ENCODE measurements at regions not wholly inside any gene's neighbourhood (a gene's known extent, or its start where the extent isn't known, plus 50 kb on each side); places are given as distances from the start of the nearest gene placed in this dataset.

DNA sequence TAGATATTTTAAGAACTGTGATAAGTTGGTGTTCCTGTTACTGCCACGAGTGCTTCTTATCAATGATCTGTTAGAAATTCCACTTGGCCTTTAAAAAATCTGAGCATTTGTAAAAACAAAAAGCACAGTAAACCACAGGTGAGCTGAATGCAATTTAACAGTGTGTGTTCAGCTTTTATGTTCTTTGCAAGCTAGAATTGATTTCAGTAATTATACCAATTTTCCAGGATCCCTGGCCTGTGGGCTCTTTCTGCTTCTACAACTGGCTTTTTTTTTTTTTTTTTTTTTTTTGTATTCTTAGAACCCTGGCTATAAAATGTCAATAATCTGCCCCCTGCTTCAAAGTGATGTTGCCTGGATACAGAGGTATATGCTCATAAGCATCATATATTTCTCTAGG lies 548.5 kb upstream of the SLC8A1 start:
- Histone ChIP-seq H3K27me3 (ENCODE audit: low read depth) (no peaks in the 10 kb centered on the region), H3K4me3 (no peak overlapping the region), H3K4me1 (no peaks in the 10 kb centered on the region), H3K27ac (replicated peaks) (no peak overlapping the region), H3K36me3 (no peaks in the 10 kb centered on the region), H3K9me3 (replicated peaks) (peaks cover 7% of the 10 kb centered on the region)
- no peak for DNase-seq
- intact Hi-C loops (cut with micrococcal nuclease), result no loop called here
- TF ChIP-seq, protein P1, sequence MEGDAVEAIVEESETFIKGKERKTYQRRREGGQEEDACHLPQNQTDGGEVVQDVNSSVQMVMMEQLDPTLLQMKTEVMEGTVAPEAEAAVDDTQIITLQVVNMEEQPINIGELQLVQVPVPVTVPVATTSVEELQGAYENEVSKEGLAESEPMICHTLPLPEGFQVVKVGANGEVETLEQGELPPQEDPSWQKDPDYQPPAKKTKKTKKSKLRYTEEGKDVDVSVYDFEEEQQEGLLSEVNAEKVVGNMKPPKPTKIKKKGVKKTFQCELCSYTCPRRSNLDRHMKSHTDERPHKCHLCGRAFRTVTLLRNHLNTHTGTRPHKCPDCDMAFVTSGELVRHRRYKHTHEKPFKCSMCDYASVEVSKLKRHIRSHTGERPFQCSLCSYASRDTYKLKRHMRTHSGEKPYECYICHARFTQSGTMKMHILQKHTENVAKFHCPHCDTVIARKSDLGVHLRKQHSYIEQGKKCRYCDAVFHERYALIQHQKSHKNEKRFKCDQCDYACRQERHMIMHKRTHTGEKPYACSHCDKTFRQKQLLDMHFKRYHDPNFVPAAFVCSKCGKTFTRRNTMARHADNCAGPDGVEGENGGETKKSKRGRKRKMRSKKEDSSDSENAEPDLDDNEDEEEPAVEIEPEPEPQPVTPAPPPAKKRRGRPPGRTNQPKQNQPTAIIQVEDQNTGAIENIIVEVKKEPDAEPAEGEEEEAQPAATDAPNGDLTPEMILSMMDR (IDR thresholded peaks at IDR 0.05; ENCODE audit: borderline replicate concordance), result no peak

DNA sequence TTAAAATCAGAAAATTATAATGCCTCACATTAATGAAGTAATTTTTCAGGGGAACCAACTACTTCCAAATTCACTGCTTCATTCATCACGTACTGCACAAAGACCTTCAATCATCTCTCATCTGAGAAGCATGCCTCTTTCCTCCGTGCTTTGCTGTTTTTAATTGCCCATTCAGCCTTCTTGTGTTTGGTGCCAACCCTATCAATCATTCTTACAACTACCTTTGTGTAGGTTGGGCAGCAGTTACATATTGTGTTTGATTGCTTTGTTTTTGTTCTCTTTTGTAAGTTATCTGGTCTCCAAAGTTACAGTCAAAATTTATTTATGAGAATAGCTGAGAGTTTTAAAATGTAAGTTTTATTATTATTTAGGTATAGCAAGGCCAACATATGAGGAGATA lies 549.0 kb upstream of the SLC8A1 start:
- TF ChIP-seq, protein P1 (IDR thresholded peaks at IDR 0.05; ENCODE audit: borderline replicate concordance), result no peak
- Histone ChIP-seq H3K9me3 (replicated peaks) (peaks cover 7% of the 10 kb centered on the region), H3K4me1 (no peaks in the 10 kb centered on the region), H3K36me3 (no peaks in the 10 kb centered on the region), H3K4me3 (no peak overlapping the region), H3K27ac (replicated peaks) (no peak overlapping the region), H3K27me3 (ENCODE audit: low read depth) (no peaks in the 10 kb centered on the region)
- intact Hi-C loops (cut with micrococcal nuclease), result no loop called here
- no peak for DNase-seq

DNA sequence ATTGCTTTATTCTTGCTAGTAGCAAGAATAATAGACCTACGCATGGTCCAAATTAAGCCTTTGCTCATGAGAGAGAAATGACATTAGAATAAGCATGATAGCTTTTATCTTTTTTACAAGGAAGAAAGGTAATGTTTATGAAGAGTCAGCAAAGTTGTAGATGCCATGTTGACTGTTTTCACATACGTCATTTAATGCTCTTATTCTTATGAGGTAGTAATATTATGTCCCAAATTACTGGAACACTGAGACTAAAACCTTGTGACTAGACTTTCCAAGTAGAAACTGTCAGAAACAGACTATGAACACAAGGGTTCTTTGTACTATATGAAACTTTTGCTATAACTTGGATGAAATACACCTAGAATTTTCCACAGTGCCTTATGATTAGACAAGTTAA lies 552.8 kb upstream of the SLC8A1 start:
- H3K36me3 ChIP-seq, result no peaks in the 10 kb centered on the region
- DNase-seq, result no peak
- no peaks in the 10 kb centered on the region for H3K27me3 ChIP-seq (ENCODE audit: low read depth)
- H3K4me3 ChIP-seq, result no peak overlapping the region
- TF ChIP-seq, protein P1 (IDR thresholded peaks at IDR 0.05; ENCODE audit: borderline replicate concordance), result no peak
- peaks cover 7% of the 10 kb centered on the region for H3K9me3 ChIP-seq (replicated peaks)
- intact Hi-C loops (cut with micrococcal nuclease), result no loop called here
- no peak overlapping the region for H3K27ac ChIP-seq (replicated peaks)
- no peaks in the 10 kb centered on the region for H3K4me1 ChIP-seq

DNA sequence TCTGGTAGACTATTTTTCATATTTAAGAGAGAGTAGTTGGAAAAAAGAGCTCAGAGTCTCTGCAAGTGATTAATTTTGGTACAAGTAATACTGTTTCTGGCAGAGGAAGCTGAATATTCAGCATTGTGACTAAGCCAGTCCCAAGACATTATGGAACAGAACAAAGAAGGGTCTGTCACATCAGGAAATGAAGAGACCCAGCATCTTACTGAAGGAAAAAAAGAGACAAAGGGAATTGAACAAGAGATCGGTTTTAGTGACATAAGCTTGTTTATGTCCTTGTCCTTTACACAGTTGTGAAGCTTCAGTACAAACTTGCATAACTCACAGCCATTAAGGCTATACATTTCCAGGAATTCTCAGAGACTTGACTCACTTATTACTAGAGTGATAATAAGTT lies 568.5 kb upstream of the SLC8A1 start:
- H3K27ac ChIP-seq (replicated peaks), result no peak overlapping the region
- DNase-seq, result no peak
- H3K27me3 ChIP-seq (ENCODE audit: low read depth), result no peaks in the 10 kb centered on the region
- intact Hi-C loops (cut with micrococcal nuclease), result no loop called here
- H3K36me3 ChIP-seq, result no peaks in the 10 kb centered on the region
- TF ChIP-seq, protein P1 (IDR thresholded peaks at IDR 0.05; ENCODE audit: borderline replicate concordance), result no peak
- H3K9me3 ChIP-seq (replicated peaks), result no peaks in the 10 kb centered on the region
- no peak overlapping the region for H3K4me3 ChIP-seq
- H3K4me1 ChIP-seq, result no peaks in the 10 kb centered on the region

DNA sequence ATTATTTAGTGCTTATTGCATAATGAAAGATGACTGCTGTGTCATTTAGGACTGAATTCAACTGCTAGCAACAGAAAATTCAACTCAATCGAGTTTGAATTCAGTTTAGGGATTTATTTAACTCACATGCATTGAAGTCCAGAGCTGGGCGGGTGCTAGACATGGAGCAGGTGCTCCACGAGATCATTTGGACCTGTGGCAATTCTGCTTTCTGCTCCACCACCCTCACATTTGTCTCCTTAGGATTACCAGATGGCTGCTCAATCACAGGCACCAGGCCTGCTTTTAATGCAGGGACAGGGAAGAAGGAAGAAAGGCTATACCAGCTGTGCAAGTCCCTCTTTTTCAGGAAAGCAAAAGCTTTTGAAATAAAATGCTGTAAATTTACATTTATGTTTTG lies 572.9 kb upstream of the SLC8A1 start:
- Histone ChIP-seq H3K36me3 (no peaks in the 10 kb centered on the region), H3K4me1 (no peaks in the 10 kb centered on the region), H3K27me3 (ENCODE audit: low read depth) (no peaks in the 10 kb centered on the region), H3K27ac (replicated peaks) (no peak overlapping the region), H3K9me3 (replicated peaks) (no peaks in the 10 kb centered on the region), H3K4me3 (no peak overlapping the region)
- intact Hi-C loops (cut with micrococcal nuclease), result no loop called here
- TF ChIP-seq, protein P1 (IDR thresholded peaks at IDR 0.05; ENCODE audit: borderline replicate concordance), result no peak
- DNase-seq, result no peak

DNA sequence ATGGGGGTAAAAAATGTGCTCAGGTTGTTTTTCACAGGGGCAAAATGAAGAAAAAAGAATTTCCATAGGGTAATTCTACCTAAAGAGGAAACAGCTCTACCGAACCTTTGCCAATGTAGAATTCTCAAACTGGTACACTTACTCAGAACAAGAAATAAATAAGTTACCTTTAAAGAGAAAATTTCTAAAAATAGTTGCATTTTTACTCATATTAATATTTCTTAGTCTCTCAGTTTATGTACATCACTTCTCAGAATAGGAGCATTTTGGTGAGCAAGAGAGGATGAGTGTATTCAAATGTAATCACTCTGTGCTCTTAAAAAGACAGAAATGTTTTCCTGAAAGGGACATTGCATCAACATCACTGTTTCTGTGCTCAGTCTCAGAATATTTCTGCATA lies 574.7 kb upstream of the SLC8A1 start:
- Histone ChIP-seq H3K36me3 (no peaks in the 10 kb centered on the region), H3K27me3 (ENCODE audit: low read depth) (no peaks in the 10 kb centered on the region), H3K4me3 (no peak overlapping the region), H3K4me1 (no peaks in the 10 kb centered on the region), H3K9me3 (replicated peaks) (no peaks in the 10 kb centered on the region), H3K27ac (replicated peaks) (no peak overlapping the region)
- TF ChIP-seq, protein P1 (IDR thresholded peaks at IDR 0.05; ENCODE audit: borderline replicate concordance), result no peak
- no peak for DNase-seq
- intact Hi-C loops (cut with micrococcal nuclease), result no loop called here

Data from left ventricle myocardium inferior (tissue), 1 donor.